Left ventricle myocardium inferior (tissue), 1 donor: ENCODE measurements at regions not wholly inside any gene's neighbourhood (a gene's known extent, or its start where the extent isn't known, plus 50 kb on each side); places are given as distances from the start of the nearest gene placed in this dataset.

ENCODE experiments used
- DNase-seq: peaks from one replicate; pipeline ENCODE4 v3.0.0-alpha.2; 2020
- H3K27ac ChIP-seq: fragments of 200-600 bp; replicated peaks from 2 replicates; pipeline ENCODE4 v1.8.0; 2021
- H3K27me3 ChIP-seq: fragments of 200-600 bp; 2 replicates; pipeline ENCODE4 v1.8.0; 2021; ENCODE audit warnings: low read depth
- H3K36me3 ChIP-seq: fragments of 200-600 bp; 2 replicates; pipeline ENCODE4 v1.8.0; 2021
- H3K4me1 ChIP-seq: fragments of 200-600 bp; 2 replicates; pipeline ENCODE4 v1.8.0; 2021
- H3K4me3 ChIP-seq: fragments of 200-600 bp; 2 replicates; pipeline ENCODE4 v1.8.0; 2021; ENCODE audit warnings: mild to moderate bottlenecking, moderate library complexity
- H3K9me3 ChIP-seq: fragments of 200-600 bp; replicated peaks from 2 replicates; pipeline ENCODE4 v1.8.0; 2021
- CTCF ChIP-seq: fragments of 200-600 bp; IDR thresholded peaks from 2 replicates; pipeline ENCODE4 v1.8.0; 2021; ENCODE audit warnings: antibody characterized with exemption, mild to moderate bottlenecking, borderline replicate concordance
- intact Hi-C: fragments of 100-400 bp; cut with micrococcal nuclease; formaldehyde crosslinking; loops from one replicate; pipeline ENCODE4 v1.11.0; 2022
- donor health status: DM: no; HTN: yes; CAD: no; lungs with severe emphysema.

- Histone ChIP-seq H3K36me3 (no peaks in the 10 kb centered on the region), H3K4me1 (no peaks in the 10 kb centered on the region), H3K9me3 (no peaks in the 10 kb centered on the region), H3K27me3 (no peaks in the 10 kb centered on the region), H3K4me3 (no peak overlapping the region), H3K27ac (no peak overlapping the region)
- no peak for TF ChIP-seq CTCF
- intact Hi-C loops = no loop called here
- DNase-seq = no peak
Observed at GRCh38 chr5:77874691-77875090, 98.6 kb upstream of the TBCA start.

GRCh38 chr5:77873239-77873638 lies 97.1 kb upstream of the TBCA start:
- H3K4me3 ChIP-seq = no peak overlapping the region
- no peak overlapping the region for H3K27ac ChIP-seq
- no peak for TF ChIP-seq CTCF
- no peaks in the 10 kb centered on the region for H3K4me1 ChIP-seq
- intact Hi-C loops = no loop called here
- H3K36me3 ChIP-seq = no peaks in the 10 kb centered on the region
- no peaks in the 10 kb centered on the region for H3K27me3 ChIP-seq
- DNase-seq = no peak
- no peaks in the 10 kb centered on the region for H3K9me3 ChIP-seq

- H3K27me3 ChIP-seq = no peaks in the 10 kb centered on the region
Observed at GRCh38 chr5:77871946-77872345, 95.8 kb upstream of the TBCA start.

GRCh38 chr5:77871016-77871415 lies 94.9 kb upstream of the TBCA start:
- Histone ChIP-seq H3K36me3 (no peaks in the 10 kb centered on the region), H3K27ac (no peak overlapping the region), H3K4me1 (no peaks in the 10 kb centered on the region), H3K4me3 (no peak overlapping the region), H3K27me3 (no peaks in the 10 kb centered on the region), H3K9me3 (no peaks in the 10 kb centered on the region)
- intact Hi-C loops = no loop called here
- no peak for DNase-seq
- no peak for TF ChIP-seq CTCF

More at GRCh38 chr5:77871946-77872345, 95.8 kb upstream of the TBCA start:
- intact Hi-C loops = no loop called here
- no peaks in the 10 kb centered on the region for H3K9me3 ChIP-seq
- no peak for TF ChIP-seq CTCF
- H3K4me1 ChIP-seq = no peaks in the 10 kb centered on the region
- H3K36me3 ChIP-seq = no peaks in the 10 kb centered on the region
- H3K4me3 ChIP-seq = no peak overlapping the region
- no peak for DNase-seq
- no peak overlapping the region for H3K27ac ChIP-seq

- no peak for DNase-seq
- intact Hi-C loops = no loop called here
- H3K4me1 ChIP-seq = no peaks in the 10 kb centered on the region
- H3K27ac ChIP-seq = no peak overlapping the region
- TF ChIP-seq CTCF = no peak
- no peaks in the 10 kb centered on the region for H3K9me3 ChIP-seq
- H3K36me3 ChIP-seq = no peaks in the 10 kb centered on the region
- H3K4me3 ChIP-seq = no peak overlapping the region
- peaks cover 9% of the 10 kb centered on the region for H3K27me3 ChIP-seq
Observed at GRCh38 chr5:77869116-77869798, 93.1 kb upstream of the TBCA start.

GRCh38 chr5:77867914-77868313 lies 91.8 kb upstream of the TBCA start:
- Histone ChIP-seq H3K4me1 (no peaks in the 10 kb centered on the region), H3K4me3 (no peak overlapping the region), H3K9me3 (no peaks in the 10 kb centered on the region), H3K27me3 (peaks cover 9% of the 10 kb centered on the region), H3K27ac (no peak overlapping the region), H3K36me3 (no peaks in the 10 kb centered on the region)
- intact Hi-C loops = no loop called here
- no peak for TF ChIP-seq CTCF
- no peak for DNase-seq
